GM19240 (cell line): ENCODE measurements at regions not wholly inside any gene's neighbourhood (a gene's known extent, or its start where the extent isn't known, plus 50 kb on each side); places are given as distances from the start of the nearest gene placed in this dataset.

Source experiments
- DNase-seq: peaks from one replicate; pipeline ENCODE4 v3.0.0; 2011; ENCODE audit warnings: low spot score; ENCODE audit not compliant: insufficient read length

DNA sequence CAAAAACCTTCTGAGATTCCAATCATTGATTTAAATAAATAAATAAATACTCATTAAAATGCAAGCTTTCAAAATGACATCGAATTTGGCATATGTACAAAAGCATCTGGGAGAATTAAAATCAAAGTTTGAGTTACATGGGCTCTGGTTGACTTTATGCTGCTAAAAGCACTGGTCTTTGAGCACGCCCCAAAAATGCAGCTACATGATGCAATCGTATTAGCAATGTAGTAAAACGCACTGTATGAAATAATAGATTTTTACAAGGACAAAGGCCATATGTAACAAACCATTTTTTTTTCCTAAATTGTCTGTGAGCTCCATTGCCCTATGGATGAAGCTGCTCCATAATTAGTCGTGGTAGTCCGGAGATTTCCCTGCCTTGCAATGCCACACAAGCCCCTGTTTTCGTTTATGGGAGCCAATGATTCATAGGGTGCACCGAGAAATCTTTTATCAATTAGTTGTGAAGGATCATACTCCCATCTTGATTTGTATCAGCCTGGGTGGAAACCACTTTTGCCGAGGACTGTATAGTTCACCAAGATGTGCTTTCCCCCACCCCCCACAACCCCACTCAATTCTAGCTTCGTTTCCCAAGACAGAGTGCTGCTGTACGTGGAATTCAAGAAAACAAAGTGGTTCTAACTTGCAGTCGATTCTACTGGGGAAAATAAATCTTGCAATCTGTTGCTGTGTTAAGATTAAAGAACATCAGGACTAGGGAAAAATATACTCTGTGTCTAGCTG, 268.4 kb downstream of the IRS1 start:
- no peak for DNase-seq

GRCh38 chr2:226529556-226529955, 270.1 kb downstream of the IRS1 start:
- DNase-seq = no peak

DNA sequence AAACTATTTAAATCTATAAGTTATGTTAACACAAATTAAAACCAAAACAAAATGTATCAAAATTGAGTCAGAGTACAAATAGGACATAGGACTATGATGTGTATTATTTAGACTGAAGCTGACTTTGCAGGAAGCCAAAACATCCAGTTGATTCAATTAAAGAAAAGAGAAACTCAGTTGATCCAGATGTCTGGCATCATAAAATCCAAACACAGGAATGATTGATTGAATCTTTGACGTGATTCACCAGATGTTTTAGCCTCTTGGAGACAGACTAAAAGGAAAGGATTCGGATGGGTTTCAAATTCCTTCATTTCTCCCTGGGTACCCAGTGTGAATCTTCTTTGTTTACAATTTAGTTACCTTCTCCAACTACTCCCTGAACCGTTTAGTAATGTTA, 272.9 kb downstream of the IRS1 start:
- DNase-seq = no peak

- DNase-seq = no peak
Observed at GRCh38 chr2:226524381-226524843, 275.2 kb downstream of the IRS1 start.

GRCh38 chr2:226520723-226521122, 278.9 kb downstream of the IRS1 start:
- DNase-seq = no peak

GRCh38 chr2:226515344-226516055, 284.1 kb downstream of the IRS1 start:
- DNase-seq = no peak

GRCh38 chr2:226514895-226515294, 284.7 kb downstream of the IRS1 start:
- no peak for DNase-seq

GRCh38 chr2:226511311-226511710, 288.3 kb downstream of the IRS1 start:
- DNase-seq = no peak

- no peak for DNase-seq
Observed at GRCh38 chr2:226508683-226509082, 290.9 kb downstream of the IRS1 start.

DNA sequence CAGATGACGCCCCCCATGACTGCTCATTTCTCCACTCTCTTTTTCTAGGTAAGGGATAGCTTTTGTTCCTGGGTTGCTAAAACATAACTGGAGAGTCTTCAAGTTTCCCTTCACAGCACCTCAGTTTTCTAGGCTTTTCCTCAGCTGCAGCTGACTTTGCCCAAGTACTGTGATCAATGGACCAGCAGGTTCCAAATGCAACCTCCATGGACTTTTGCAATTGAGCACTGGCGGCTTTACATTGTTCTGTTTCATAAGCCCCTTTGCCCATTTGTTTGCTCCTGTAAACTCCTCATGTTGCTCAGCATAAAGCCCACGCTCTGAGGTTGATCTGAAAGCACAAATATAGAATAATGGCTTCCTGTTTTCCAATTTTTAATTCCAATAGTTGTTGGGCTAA, 291.6 kb downstream of the IRS1 start:
- no peak for DNase-seq

DNA sequence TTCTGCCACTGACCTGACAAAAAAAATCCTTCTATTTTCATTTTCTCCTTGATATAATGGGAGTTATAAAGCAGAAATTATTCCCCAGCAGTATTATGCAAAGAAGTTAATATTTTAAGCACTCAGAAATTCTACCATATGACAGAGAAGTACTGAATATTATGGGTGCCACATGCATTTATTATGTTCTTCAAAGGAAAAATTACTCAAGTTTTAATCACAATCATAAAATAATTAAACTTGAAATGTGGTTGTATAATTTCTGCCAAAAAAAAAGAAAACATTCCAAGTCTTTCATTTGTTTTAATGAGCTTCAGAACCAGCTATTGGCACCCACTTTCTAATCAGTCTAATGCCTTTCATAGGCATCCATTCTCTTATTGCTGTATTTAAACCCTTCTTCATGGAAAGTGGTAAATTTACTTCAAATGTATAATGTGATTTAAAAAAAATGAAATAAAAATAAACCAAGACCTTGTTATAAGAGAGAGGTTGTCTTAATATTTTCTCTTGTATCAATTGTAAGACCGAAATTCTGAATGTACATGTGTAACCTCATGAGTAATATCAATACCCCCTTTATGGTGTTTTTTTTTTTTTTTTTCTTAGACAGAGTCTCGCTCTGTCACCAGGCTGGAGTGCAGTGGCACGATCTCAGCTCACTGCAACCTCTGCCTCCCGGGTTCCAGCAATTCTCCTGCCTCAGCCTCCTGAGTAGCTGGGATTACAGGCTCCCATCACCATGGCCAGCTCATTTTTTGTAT, 302.3 kb downstream of the IRS1 start:
- no peak for DNase-seq

DNA sequence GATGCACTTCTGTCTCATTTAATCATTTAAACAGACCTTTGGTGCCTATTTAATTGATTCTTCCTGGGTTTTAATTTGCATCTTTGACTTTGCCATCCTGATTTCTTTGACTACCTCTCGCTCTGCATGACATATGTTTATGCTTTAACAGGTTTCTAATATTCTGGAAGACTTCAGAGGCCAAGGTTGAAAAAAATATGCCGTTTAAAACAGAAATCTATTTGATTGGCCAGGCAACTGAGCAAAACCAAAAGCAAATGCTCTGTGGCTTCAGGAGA, 303.4 kb downstream of the IRS1 start:
- no peak for DNase-seq

GRCh38 chr2:226495466-226496272, 304.0 kb downstream of the IRS1 start:
- DNase-seq = no peak

- no peak for DNase-seq
Observed at GRCh38 chr2:226491112-226491511, 308.5 kb downstream of the IRS1 start.

DNA sequence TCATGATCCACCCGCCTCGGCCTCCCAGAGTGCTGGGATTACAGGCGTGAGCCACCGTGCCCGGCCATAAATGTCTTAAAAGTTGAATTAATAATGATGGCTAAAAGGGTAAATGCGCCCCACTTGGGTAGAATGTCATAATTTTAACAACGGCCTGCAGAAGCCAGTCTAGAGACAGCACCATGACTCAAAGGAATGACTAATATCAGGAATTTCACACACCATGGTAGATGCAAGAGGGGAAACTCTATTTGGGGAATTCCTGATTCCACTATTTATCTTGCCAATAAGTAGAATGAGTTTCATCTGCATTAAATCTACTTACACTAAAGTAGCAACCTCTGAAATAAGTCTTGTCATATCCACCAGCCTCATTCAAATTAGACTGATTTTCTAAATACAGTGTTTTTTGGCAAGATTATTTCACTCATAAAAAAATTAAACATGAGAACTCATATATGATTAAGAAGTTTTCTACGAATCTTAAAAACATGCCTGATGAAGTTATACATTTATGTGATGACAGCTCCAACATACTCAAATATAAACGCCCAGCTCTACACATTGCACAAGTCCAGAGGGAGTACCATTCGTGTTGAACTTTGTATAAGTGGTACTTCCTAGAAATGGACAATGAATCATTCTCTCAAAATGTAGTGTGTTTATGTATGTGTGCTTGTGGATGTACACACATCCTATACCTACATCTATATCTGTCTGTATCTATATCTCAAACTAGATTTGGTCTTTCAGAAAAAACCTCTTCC, 309.7 kb downstream of the IRS1 start:
- no peak for DNase-seq

DNA sequence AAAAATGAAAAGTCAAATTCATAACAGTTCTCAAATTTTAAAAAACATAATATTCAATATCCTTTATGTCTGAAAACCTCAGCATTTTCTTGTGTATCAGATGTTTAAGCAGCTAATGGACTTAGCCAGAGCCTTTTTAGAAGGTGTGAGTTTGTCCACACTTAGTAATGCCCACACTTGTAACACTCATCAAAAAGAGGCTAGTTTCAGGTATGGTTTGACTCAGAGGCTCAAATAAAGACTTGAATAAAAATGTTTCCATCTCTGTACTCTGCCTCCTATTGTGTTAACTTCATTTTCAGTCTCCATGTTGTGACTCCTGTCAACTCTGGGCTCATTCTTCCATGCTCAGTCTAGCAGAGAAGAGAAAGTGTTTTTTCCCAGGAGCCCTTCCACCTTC, 311.6 kb downstream of the IRS1 start:
- DNase-seq = no peak

- no peak for DNase-seq
Observed at GRCh38 chr2:226487573-226487972, 312.0 kb downstream of the IRS1 start.

- DNase-seq = no peak
Observed at GRCh38 chr2:226483745-226484619, 315.6 kb downstream of the IRS1 start.

- DNase-seq = no peak
Observed at GRCh38 chr2:226483143-226483542, 316.5 kb downstream of the IRS1 start.
